Panc1 (cell line): ENCODE measurements at regions not wholly inside any gene's neighbourhood (a gene's known extent, or its start where the extent isn't known, plus 50 kb on each side); places are given as distances from the start of the nearest gene placed in this dataset.
"Not testable (repeated sequence)": the region's sequence is repeated elsewhere in the genome, so short reads cannot be mapped to it uniquely, and the experiment has no call there.

Source experiments
- ATAC-seq: fragments of 200-7000 bp; cut with Tn5 transposase; 2 replicates; pipeline ENCODE4 v1.9.1; 2020; ENCODE audit warnings: mild to moderate bottlenecking, moderate library complexity
- BruUV-seq: library from RNA; stranded (reverse); fragments of 400-500 nt; replicated peaks from 2 replicates; lab custom pipeline; 2021; lab: Mats Ljungman, UMichigan
- CTCF ChIA-PET: fragments of 300-600 bp; sonication (Branson Sonifier 250); formaldehyde crosslinking; loops from one replicate; lab custom pipeline; 2022; ENCODE audit warnings: antibody characterized with exemption; lab: Charles Lee
- POLR2A ChIA-PET: fragments of 300-600 bp; sonication (Branson Sonifier 250); formaldehyde crosslinking; loops from one replicate; lab custom pipeline; 2022; ENCODE audit warnings: antibody characterized with exemption; lab: Charles Lee
- DNase-seq: peaks from one replicate; pipeline ENCODE4 v3.0.0-alpha.2; 2010; ENCODE audit warnings: low read depth, low spot score
- H3K27ac ChIP-seq: 2 replicates; pipeline ENCODE4 v1.5.1; 2011; ENCODE audit warnings: mild to moderate bottlenecking, low read length, inconsistent platforms
- H3K27me3 ChIP-seq: fragments of 200-500 bp; sonication (Bioruptor generic); 2 replicates; pipeline ENCODE4 v1.6.0; 2014; ENCODE audit warnings: low read length, inconsistent platforms; ENCODE audit not compliant: control insufficient read depth, insufficient read depth
- H3K36me3 ChIP-seq: fragments of 200-500 bp; sonication (Bioruptor generic); 2 replicates; pipeline ENCODE4 v1.5.1; 2014; ENCODE audit warnings: inconsistent platforms, mild to moderate bottlenecking, low read length, moderate library complexity; ENCODE audit not compliant: control insufficient read depth, insufficient read depth
- H3K4me1 ChIP-seq: 2 replicates; pipeline ENCODE4 v1.5.1; 2011; ENCODE audit warnings: inconsistent platforms, mild to moderate bottlenecking, low read length, moderate library complexity; ENCODE audit not compliant: control insufficient read depth, insufficient read depth
- H3K4me3 ChIP-seq, 2 experiments: 2 replicates each; pipeline ENCODE4 v1.5.1; 2011 to 2012; ENCODE audit warnings: low read depth in 2 of 2, low read length in 2 of 2, mild to moderate bottlenecking in 2 of 2, inconsistent platforms in 1 of 2, moderate library complexity in 1 of 2
- H3K9me3 ChIP-seq: fragments of 200-500 bp; sonication (Bioruptor generic); 2 replicates; pipeline ENCODE4 v1.5.1; 2014; ENCODE audit warnings: low read depth, mild to moderate bottlenecking, inconsistent platforms, low read length, moderate library complexity; ENCODE audit not compliant: control insufficient read depth, insufficient read depth
- POLR2AphosphoS5 ChIP-seq: IDR thresholded peaks from 2 replicates; pipeline ENCODE4 v1.6.1; 2012; ENCODE audit warnings: mild to moderate bottlenecking, low read depth, low read length, moderate library complexity
- REST ChIP-seq, 2 experiments: IDR thresholded peaks; 2 replicates each; pipeline ENCODE4 v1.6.1; 2011 to 2012; ENCODE audit warnings: low read depth in 2 of 2, control low read depth in 1 of 2, low read length in 1 of 2, mild to moderate bottlenecking in 1 of 2, moderate library complexity in 1 of 2; ENCODE audit not compliant: insufficient read depth in 1 of 2
- SIN3A ChIP-seq: IDR thresholded peaks from 2 replicates; pipeline ENCODE4 v1.6.1; 2012; ENCODE audit warnings: low read depth, mild to moderate bottlenecking, low read length, moderate library complexity, borderline replicate concordance; ENCODE audit not compliant: insufficient read depth
- TCF7L2 ChIP-seq: IDR thresholded peaks from 2 replicates; pipeline ENCODE4 v1.6.1; 2011; ENCODE audit warnings: mild to moderate bottlenecking, low read depth, low read length, inconsistent platforms
- in situ Hi-C: cut with HindIII; loops from 2 replicates; pipeline ENCODE4 v1.10.0; 2016; ENCODE audit warnings: low sequenced_read_pairs, low pct_unique_long_range_greater_than_20kb
- intact Hi-C: fragments of 100-400 bp; cut with micrococcal nuclease; formaldehyde crosslinking; loops from one replicate; pipeline ENCODE4 v1.10.0; 2022; ENCODE audit not compliant: unreplicated experiment
- TF ChIP-seq, protein P1 (sequence below): fragments of 450-650 bp; IDR thresholded peaks from 2 replicates; pipeline ENCODE4 v1.5.1; 2017; ENCODE audit warnings: mild to moderate bottlenecking

- DNase-seq (no peak), ATAC-seq (no peak)
- Histone ChIP-seq H3K4me3 (no peak overlapping the region), H3K27ac (no peak overlapping the region), H3K9me3 (no peaks in the 10 kb centered on the region), H3K36me3 (no peaks in the 10 kb centered on the region), H3K4me1 (no peaks in the 10 kb centered on the region), H3K27me3 (no peaks in the 10 kb centered on the region)
- POLR2A ChIA-PET = no interaction called here
- in situ Hi-C loops = no loop called here
- CTCF ChIA-PET = no interaction called here
- intact Hi-C loops = no loop called here
- TF ChIP-seq, protein P1, sequence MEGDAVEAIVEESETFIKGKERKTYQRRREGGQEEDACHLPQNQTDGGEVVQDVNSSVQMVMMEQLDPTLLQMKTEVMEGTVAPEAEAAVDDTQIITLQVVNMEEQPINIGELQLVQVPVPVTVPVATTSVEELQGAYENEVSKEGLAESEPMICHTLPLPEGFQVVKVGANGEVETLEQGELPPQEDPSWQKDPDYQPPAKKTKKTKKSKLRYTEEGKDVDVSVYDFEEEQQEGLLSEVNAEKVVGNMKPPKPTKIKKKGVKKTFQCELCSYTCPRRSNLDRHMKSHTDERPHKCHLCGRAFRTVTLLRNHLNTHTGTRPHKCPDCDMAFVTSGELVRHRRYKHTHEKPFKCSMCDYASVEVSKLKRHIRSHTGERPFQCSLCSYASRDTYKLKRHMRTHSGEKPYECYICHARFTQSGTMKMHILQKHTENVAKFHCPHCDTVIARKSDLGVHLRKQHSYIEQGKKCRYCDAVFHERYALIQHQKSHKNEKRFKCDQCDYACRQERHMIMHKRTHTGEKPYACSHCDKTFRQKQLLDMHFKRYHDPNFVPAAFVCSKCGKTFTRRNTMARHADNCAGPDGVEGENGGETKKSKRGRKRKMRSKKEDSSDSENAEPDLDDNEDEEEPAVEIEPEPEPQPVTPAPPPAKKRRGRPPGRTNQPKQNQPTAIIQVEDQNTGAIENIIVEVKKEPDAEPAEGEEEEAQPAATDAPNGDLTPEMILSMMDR = no peak
- TF ChIP-seq TCF7L2 = no peak
- no peak for TF ChIP-seq REST (IDR thresholded peaks at IDR 0.05; ENCODE audit: insufficient read depth in 1 of 2, low read depth in 2 of 2, low read length in 1 of 2)
- no peak for TF ChIP-seq POLR2AphosphoS5
- BruUV-seq = no TSS peak
Measured at GRCh38 chr3:105984837-105985236, 116.0 kb upstream of the CBLB start.

- H3K27me3 ChIP-seq, H3K4me3 ChIP-seq, intact Hi-C loops, ATAC-seq, H3K9me3 ChIP-seq, DNase-seq, POLR2A ChIA-PET, BruUV-seq, H3K27ac ChIP-seq, H3K36me3 ChIP-seq, CTCF ChIA-PET, H3K4me1 ChIP-seq, in situ Hi-C loops: not testable (repeated sequence)
Measured at GRCh38 chr3:105986343-105986742, 117.5 kb upstream of the CBLB start.

DNA sequence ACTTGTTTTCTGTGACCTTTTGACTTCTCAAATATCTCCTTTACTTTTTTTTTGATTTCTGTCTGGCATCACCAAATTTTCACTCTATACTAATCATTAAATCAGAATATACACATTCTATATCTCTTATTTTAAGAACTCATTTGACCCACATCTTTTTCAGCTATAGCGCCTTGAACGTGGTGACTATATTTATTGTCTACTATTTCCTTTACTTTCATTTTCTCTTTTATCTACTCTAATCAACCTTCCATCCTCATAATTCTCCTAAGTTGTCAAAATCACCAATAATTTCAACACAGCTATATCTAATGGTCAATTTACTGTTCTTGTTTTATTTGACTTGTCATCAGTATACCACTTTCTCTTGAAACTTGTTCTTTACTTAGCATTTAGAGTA is 119.0 kb upstream of the CBLB start:
- DNase-seq (no peak), ATAC-seq (no peak)
- Histone ChIP-seq H3K9me3 (no peaks in the 10 kb centered on the region), H3K4me3 (no peak overlapping the region), H3K36me3 (no peaks in the 10 kb centered on the region), H3K4me1 (no peaks in the 10 kb centered on the region), H3K27me3 (no peaks in the 10 kb centered on the region), H3K27ac (no peak overlapping the region)
- CTCF ChIA-PET = no interaction called here
- intact Hi-C loops = no loop called here
- POLR2A ChIA-PET = no interaction called here
- in situ Hi-C loops = no loop called here
- TF ChIP-seq SIN3A (no peak), POLR2AphosphoS5 (no peak), TCF7L2 (no peak), REST (IDR thresholded peaks at IDR 0.05; ENCODE audit: insufficient read depth in 1 of 2, low read depth in 2 of 2, low read length in 1 of 2) (no peak)
- TF ChIP-seq, protein P1 = no peak
- BruUV-seq = no TSS peak
